Daoy (cell line): ENCODE measurements at regions not wholly inside any gene's neighbourhood (a gene's known extent, or its start where the extent isn't known, plus 50 kb on each side); places are given as distances from the start of the nearest gene placed in this dataset.
"Not testable (repeated sequence)": the region's sequence is repeated elsewhere in the genome, so short reads cannot be mapped to it uniquely, and the experiment has no call there.

Source experiments
- DNase-seq: peaks from one replicate; pipeline ENCODE4 v3.0.0-alpha.2; 2015; ENCODE audit warnings: low read depth

GRCh38 chr7:118801366-118801765 lies 576.9 kb downstream of the ANKRD7 start:
- no peak for DNase-seq

GRCh38 chr7:118802726-118803125 lies 578.2 kb downstream of the ANKRD7 start:
- no peak for DNase-seq

DNA sequence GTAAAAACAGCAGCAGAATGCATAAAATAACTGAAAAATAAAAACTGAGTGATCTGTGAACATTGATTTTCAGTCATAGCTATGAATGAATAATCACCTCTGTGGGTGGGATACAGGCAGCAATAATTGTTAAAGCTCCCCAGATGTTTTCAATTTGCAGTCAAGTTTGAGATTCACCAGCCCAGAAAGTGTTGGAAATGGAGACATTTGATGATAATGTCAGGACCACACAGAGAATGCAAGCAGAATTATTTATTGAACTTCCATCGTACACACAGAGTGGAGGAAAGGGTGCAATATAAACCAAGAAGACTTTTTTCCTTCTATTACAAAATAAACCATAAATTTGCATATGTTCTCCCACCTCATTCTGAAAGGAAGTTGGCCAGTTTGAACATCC lies 601.7 kb downstream of the ANKRD7 start:
- no peak for DNase-seq

DNA sequence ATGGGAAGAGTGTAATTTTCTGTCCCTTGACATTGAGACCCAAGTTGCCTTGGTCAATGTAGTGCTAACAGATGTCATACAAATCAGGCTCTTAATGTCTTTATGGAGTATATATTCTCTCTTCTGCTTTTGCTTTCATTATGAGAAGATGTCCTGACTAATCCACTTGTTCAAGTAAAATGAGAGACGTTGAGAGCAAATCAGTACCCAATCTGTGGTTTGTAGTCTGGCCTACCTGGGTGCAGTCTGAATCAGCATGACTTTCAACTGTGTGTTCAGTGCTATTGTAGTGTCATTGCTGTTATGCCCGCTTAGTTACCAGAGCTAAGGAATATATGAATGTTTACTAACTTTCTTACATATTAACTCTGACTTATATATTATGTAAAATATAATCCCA lies 612.4 kb downstream of the ANKRD7 start:
- no peak for DNase-seq

- no peak for DNase-seq
Measured at GRCh38 chr7:118839515-118839914, 615.0 kb downstream of the ANKRD7 start.

DNA sequence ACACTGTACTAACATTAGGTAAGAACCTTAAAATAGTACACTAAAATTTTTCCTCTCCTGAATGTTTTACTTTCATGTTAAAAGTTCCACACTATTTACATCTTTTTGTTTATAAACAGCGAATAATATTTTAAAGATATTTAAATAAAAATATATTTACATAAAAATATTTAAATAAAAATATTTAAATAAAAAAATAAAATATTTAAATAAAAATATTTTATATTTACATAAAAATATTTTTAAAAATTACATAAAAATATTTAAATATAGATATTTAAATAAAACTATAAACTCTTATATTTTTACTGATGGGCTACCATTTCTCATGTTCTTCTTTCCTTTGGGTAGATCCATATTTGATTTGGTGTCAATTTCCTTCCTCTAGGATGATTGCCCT lies 619.0 kb downstream of the ANKRD7 start:
- DNase-seq = no peak

- no peak for DNase-seq
Measured at GRCh38 chr7:118844748-118845147, 620.2 kb downstream of the ANKRD7 start.

DNA sequence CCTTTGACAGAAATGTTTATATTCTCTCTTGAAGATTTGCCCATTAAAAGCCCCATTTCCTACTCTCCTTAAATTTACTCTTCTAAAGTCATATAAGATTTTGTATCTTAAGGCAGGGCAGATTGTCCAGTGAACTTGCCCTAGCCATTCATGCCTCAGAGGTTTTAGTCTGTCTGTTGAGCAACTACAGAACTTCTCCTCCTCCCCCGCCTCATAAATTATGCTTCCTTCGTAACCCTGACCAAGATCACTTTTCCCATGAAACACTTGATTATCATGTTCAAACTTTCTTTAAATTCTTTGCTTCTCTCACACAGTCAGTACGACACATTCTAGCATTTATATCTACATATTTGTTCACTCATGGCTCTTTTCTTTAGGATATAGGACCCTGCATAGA lies 621.3 kb downstream of the ANKRD7 start:
- DNase-seq = no peak

- DNase-seq = no peak
Measured at GRCh38 chr7:118846977-118847376, 622.5 kb downstream of the ANKRD7 start.

GRCh38 chr7:118855290-118855689 lies 630.8 kb downstream of the ANKRD7 start:
- no peak for DNase-seq

- no peak for DNase-seq
Measured at GRCh38 chr7:118858651-118859149, 634.2 kb downstream of the ANKRD7 start.

- DNase-seq = no peak
Measured at GRCh38 chr7:118861581-118861980, 637.1 kb downstream of the ANKRD7 start.

DNA sequence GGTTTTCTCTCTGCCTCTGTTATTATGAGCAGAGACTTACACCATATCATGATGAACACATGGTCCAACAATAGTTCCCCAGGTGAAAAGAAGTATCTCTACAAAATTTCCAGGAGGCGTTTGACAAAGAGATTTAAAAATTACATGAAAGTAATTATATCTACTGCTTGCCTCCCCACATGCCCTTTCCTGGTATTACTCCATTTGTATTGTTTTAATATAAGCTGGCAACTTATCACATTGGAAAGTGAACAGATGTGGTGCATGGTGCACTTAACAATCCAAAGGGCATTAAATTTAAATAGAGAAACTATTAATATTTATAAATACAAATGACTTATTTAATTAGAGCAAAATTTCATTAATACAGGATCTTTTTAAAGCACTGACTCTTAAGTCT lies 638.2 kb downstream of the ANKRD7 start:
- DNase-seq = no peak

DNA sequence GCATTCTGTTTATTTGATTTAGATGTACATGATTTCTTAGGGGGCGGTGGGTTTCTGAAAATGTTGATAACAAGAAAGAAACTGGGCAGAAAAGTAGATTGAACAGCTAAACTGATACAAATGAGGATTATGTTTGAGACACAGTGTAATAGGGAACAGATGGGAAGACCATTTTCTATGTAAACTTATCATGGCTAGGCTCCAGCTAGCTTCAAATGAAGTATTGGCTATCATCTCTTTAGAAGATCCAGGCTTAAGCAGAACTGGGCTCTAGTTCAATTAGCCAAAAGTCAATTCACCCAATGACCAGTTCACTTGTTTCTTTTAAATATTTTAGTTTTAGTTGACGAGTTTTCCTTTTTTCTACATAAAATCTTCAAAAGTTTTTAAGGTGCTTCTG lies 639.5 kb downstream of the ANKRD7 start:
- no peak for DNase-seq

- no peak for DNase-seq
Measured at GRCh38 chr7:118867860-118868259, 643.4 kb downstream of the ANKRD7 start.

DNA sequence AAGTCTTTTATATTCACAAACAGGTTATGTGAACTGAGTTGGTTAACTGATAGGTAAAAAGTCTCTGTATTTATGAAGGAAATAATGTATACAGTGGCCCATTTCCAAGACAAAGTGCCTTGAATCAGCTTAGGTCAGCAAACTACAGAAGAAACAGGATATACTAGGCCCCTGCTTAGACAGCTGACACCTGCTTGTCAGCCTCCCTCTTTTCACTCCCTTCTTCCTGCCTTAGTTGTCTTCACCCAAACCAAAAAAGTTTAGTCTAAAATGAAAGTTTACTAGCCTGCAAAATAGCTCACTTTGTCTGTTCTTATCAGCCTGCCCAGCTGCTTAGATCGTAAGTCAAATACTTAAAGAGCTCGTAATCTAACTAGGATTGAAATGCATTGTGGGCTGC lies 644.6 kb downstream of the ANKRD7 start:
- DNase-seq = not testable (repeated sequence)

GRCh38 chr7:118870187-118870586 lies 645.7 kb downstream of the ANKRD7 start:
- no peak for DNase-seq

- DNase-seq = no peak
Measured at GRCh38 chr7:118872568-118872967, 648.1 kb downstream of the ANKRD7 start.

GRCh38 chr7:118877187-118877586 lies 652.7 kb downstream of the ANKRD7 start:
- DNase-seq = no peak

DNA sequence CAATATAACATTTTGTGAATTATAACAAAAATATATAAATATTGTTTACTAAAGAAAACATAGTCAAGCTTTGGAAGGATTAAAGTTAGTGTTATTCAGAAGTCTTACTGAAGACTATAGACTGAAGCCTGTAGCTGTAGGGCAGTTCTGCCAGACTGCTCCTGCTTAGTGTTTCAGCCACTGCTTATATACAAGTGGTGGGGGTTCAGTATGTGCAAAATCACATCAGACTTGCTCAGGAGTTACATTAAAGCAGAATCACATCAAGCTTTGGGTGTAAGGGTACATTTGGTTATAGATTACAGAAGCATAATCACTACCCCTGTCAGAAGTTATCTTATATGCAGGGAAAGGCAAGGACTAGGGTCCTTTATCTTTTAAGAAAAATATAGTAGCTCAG lies 653.8 kb downstream of the ANKRD7 start:
- DNase-seq = no peak

- no peak for DNase-seq
Measured at GRCh38 chr7:118898284-118898683, 673.8 kb downstream of the ANKRD7 start.

GRCh38 chr7:118902600-118902999 lies 678.1 kb downstream of the ANKRD7 start:
- no peak for DNase-seq

GRCh38 chr7:118907911-118908527 lies 683.5 kb downstream of the ANKRD7 start:
- no peak for DNase-seq

- DNase-seq = not testable (repeated sequence)
Measured at GRCh38 chr7:118916120-118916519, 691.6 kb downstream of the ANKRD7 start.
